Kidney tubule cell (primary cell): ENCODE measurements at regions not wholly inside any gene's neighbourhood (a gene's known extent, or its start where the extent isn't known, plus 50 kb on each side); places are given as distances from the start of the nearest gene placed in this dataset.
"Not testable (repeated sequence)": the region's sequence is repeated elsewhere in the genome, so short reads cannot be mapped to it uniquely, and the experiment has no call there.

ENCODE experiments used
- DNase-seq: peaks from one replicate; pipeline ENCODE4 v3.0.0-alpha.2; 2018; ENCODE audit warnings: low spot score

DNA sequence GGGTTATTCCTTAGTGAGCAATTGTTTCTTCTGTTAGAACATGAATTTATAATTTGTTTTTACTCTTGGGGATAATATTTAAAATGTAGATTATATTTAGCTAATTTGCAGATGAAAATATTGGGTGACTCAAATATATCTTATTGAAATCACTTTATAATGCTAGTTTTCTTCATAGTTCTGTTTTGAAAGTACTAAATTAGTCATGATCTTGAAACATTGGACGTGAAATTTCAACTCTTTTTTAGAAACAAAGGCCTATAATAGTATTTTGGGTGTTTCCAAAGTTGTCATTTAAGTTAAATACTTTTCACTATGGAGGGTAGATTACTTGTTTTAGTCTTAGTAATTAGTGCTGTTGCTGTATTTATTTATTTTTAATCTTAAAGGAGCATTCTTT is 250.9 kb downstream of the UTRN start:
- no peak for DNase-seq

DNA sequence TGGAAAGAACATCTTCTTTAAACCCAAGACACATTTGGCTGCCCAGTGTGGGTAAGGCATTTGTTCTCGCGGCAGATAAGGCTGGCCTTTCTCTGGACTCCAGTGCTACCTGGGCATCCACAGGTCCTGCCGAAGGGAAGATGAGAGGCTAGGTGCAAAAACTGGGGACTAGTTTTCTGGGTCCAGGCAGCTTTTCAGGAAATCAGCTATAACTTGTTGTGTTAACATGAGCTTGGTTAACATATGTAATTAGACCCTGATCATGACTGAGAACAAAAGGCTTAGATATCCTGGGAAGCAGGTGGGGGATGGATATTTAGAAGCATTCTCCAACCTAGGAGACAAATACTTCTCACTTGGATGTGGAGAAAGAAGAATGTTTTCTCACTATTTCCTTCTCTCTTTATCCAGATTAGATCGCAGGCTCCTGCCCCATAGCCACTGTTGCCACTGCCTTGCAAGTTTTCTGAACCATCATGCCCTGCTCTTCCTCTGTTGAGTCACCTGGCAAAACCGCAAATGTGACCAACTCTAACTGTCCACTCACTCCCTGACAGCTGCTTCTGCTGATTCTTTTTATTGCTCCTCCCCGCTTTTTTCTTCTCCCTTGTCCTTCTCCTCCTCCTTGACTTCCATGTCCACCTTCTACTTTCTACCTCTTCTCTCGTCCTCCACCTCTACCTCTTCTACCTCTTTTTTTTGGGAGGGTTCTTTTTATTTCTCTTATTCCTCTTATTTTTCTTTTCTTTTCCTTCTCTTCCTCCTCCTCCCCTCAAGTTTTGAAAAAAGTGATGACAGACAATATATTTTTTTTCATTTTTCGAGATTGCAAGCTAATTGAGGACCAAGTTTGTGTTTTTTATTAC is 258.1 kb downstream of the UTRN start:
- peak; percentile 31 for DNase-seq

DNA sequence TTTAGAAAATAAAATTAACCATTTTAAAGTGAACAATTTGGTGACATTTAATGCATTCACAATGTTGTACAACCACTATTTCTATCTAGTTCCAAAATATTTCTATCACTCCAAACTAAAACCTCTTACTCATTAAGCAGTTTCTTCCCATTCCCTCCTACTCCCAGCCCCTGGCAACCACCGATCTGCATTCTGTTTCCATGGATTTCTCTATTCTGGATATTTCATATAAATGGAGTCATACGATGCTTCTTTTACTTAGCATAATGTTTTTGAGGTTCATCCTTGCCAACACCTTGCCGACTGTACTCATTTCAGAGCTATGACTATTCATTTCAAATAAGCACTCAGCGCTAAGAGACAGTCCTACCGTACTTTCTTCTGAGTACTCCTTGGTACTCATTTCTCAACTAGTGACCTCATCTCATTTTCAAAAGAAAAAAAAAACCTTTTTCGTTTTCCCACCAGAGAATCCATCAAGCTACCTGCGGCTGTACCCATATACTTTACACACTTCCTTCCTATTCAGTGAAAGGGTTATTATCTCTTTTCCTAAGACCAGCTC is 259.2 kb downstream of the UTRN start:
- no peak for DNase-seq

DNA sequence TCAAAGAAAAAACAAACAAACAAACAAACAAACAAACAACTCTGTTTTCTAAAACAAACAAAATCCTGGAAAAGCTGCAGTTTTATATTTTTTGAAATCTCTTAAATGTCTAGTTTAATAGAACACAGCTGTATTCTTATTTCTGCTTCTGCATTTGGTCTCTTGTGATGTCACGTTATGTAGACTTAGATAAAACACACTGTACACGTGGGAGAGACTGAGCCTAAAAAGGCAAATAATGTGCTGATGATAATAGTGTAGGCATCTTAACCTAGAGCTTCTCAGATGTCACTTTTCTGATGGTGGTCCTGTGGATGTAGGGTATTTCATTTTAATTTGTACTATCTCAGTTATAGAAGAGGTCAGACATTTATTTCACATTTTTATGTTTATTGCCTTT is 261.7 kb downstream of the UTRN start:
- no peak for DNase-seq

DNA sequence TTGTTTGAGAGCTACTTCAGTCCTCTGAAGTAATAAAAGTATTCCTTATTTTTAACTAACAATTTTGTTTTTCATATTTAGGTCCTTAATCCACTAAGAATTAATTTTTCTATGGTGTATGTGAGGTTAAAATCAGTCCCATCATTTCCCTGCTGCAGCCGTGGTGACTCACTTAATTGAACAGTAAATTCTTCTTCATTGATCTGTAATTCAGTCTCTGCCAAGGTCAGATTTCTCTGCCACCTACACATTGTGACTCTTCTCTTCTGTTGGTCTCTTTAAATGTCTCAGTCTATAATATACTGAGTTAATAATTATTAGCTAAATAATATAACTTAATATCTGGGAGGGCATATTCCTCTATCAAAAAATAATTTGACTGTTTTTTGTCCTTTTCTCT is 262.3 kb downstream of the UTRN start:
- no peak for DNase-seq

DNA sequence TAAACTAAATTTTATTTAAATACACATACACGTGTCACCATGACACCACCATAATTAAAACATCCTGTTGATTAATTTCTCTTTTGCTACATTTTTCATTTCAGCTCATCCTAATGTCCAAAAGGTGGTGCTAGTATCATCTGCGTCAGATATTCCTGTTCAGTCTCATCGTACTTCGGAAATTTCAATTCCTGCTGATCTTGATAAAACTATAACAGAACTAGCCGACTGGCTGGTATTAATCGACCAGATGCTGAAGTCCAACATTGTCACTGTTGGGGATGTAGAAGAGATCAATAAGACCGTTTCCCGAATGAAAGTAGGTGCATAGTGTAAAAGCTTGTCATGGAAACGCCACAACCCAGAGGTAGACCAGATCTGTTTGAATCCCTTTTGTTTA is 263.4 kb downstream of the UTRN start:
- no peak for DNase-seq

DNA sequence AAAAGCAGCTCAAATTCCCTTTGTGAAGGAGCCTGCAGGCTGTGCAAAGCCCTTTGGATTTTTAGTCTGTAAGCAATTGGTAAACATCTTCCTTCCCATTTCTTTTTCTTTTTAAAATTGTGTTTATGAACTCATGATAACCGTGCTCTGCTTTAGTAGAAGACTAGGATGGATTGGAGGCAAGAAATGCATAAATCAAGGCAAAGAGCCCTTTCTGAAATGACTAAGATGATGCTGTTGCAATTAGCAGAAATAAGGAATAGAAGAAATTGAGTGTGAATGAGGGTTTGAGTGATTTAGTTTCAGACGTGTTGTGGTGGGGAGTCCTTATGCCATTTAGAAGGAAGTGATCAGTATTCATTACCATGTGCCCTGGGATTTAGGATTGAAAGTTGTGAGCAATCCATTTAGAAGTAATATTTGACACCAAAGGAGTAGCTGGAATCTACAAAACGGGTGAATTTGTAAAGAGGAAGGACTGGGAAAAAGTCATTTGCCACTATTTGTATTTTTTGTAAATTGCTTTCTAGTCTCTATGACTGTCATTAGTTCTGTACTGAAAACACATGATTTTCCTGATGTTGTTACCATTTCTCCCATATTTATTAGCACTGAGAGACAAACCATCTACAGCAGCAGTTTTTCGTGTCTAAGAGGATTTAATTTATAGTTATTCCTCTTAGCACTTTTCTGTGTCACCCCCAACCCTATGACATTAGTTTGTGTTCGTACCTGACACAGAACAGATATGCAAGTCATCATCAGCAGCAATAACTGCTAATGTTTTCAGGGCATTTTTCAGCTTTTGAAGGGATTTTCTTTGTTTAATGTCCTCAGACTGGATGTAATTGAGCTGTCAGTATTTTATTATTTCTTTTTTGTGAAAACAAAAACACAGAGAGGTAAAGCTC is 265.0 kb downstream of the UTRN start:
- no peak for DNase-seq

DNA sequence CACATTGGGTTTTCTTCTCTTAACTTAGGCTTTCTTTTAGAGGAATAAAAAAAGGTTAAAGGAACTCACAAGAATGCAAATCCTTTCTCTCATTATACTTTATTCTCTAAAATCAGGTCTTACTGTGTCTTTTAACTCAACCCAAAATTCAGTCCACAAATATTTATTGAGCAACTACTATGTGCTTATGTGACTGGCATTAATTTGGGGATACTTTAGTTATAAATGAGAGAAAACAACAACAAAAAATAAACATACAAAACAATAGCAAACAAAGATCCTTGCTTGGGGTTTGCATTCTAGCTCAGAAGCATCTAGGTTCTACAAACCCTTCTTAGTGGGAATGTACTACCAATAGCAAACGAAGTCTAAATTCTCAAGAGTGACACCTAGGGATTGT is 266.2 kb downstream of the UTRN start:
- no peak for DNase-seq

DNA sequence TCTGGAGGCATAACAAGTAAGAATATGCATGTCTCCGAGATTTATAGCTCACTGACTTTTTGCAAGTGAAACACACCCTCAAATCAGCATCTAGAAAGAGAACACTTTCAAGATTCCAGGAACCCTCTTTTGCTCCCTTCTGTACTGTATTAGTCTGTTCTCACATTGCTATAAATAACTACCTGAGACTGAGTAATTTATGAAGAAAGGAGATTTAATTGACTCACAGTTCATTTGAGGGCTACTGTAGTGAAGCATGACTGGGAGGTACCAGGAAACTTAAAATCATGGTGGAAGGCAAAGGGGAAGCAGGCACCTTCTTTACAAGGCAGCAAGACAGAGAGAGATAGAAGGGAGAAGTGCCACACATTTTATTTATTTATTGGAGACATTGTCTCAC is 269.9 kb downstream of the UTRN start:
- DNase-seq = peak; percentile 33

DNA sequence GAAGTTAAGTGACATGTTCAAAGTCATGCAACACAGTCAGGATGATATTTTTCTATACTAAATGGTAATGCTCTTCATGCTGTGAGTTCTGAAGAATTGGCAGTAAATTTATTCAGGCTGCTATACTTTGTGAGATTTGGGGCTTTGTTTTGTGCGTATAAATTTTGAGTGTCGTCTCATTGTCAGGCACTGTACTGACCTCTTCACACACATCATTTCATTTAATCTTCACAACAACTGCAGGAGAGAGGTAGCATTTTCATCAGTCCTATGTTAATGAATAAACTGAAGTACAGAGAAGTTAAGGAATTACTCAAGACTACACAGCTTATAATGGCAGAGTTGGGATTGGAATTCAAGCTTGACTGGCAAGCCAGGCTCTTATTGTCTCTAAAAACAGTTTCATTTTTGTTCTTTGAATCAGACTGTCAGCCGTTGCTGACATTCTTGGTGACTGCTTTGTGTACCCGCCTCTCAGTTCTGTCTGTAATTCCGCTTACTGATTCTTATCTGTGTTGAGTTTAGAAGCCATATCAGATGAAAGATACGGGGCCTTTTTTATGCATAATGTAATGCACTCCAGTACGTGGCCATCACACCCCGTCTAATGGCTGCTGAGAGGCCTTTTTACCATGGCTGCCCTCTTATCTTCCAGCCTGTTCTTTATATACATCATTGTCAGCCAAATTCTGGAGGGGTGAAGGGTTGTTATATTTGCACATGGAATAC is 274.9 kb downstream of the UTRN start:
- peak; percentile 54 for DNase-seq

DNA sequence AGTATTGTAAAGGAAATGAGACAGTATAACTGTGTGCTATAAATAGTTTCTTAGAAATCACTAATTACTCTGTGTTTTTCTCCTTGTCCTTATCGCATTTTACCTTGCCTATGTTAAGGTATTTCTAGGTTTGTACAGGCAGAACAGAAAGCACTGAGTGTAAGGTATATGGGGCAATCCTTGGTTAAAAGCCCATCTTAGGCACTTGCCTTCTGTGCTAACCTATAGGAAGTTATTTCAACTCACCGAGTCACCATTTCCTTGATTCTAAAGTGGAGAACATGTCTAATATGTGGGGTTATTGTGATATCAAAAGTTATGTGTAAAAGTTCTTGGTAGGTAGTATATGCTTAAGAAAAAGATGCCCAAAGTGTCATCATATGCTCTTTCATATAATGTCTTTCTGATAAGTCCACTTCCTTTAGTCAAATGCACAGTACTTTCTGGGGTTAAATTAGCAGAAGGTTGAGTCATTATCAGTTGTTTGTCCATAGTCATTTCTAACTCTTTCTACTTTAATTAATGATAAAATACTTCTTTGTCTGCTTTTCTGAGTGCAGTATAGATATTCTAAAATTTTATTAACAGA is 276.4 kb downstream of the UTRN start:
- DNase-seq = no peak

DNA sequence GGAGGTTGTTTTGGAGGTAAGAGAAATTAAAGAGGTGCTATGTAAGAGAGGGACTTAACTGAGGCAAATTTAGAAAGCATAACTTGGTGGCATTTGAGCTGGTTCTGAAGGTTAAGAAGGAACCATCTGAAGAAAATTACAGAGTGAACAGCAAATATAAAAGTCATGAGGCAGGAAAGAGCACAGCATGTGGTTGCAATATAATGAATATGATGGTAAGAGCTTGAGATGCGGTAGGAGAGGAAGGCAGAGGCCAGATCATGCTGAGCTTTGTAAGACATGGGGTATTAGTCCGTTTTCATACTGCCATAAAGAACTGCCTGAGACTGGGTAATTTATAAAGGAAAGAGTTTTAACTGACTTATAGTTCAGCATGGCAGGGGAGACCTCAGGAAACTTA is 279.1 kb downstream of the UTRN start:
- DNase-seq = no peak

DNA sequence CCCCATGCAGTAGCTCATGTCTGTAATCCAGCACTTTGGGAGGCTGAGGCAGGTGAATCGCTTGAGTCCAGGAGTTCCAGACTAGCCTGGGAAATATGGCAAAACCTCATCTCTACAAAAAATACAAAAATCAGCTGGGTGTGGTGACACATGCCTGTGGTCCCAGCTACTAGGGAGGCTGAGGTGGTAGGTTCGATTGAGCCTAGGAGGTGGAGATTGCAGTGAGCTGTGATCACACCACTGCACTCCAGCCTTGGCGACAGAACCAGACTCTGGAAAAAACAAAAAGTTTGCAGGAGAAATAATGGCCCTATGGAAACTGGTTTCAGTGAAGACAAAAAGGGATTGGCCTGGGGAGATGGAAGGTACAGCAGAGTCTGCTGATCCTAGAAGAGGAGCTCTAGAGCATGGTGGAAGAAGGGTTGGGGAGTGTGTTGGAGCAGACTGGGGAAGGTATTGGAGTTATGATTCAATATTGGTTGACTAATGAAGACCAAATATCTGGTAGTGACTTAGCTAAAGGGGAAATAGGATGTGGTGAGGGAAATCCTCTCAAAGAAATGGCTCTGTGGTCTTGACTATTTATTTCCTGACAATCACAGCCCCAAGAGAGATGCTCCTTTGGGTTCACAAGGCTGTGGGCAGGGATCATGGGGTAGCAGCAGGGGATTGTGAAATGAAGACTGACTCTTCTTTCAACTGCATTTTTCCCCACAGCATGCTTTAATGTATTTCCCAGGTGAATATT is 281.9 kb downstream of the UTRN start:
- peak; percentile 4 for DNase-seq

DNA sequence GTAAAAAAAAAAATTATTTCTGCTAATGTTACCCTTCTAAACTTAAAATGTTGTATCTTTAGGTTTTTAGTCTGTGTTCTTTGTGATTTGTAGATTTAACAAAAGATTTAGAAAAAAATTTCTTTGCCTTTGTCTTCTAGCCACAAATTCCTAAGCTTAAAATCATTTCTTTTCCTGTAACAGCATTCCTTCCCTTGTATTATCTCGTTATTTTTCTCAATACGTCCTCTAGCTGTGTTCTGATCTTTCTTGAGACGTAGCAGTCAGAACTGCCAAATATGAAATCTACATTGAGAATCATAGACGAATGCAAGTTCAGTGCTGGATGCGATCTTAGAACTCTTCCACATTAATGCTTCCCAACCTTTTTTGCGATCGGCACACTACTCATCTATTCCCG is 283.1 kb downstream of the UTRN start:
- no peak for DNase-seq

DNA sequence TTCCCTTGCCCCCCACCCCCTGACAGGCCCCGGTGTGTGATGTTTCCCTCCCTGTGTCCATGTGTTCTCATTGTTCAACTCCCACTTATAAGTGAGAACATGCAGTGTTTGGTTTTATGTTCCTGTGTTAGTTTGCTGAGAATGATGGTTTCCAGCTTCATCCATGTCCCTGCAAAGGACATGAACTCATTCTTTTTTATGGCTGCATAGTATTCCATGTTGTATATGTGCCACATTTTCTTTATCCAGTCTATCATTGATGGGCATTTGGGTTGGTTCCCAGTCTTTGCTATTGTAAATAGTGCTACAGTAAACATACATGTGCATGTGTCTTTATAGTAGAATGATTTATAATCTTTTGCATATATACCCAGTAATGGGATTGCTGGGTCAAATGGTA is 287.4 kb downstream of the UTRN start:
- DNase-seq = not testable (repeated sequence)

DNA sequence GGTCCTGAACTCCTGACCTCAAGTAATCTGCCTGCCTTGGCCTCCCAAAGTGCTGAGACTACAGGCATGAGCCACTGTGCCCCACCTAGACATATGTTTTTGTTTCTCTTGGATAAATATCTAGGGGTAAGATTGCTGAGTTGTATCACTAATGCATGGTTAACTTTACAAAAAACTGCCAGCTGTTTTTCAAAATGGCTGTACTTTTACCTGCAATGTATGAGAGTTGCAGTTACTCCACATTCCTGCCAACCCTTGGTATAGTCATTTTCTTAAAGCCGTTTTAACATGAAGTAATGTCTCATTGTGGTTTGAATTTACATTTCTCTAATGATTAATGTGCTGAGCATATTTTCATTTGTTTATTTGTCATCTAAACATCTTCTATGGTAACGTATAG is 289.7 kb downstream of the UTRN start:
- DNase-seq = no peak

DNA sequence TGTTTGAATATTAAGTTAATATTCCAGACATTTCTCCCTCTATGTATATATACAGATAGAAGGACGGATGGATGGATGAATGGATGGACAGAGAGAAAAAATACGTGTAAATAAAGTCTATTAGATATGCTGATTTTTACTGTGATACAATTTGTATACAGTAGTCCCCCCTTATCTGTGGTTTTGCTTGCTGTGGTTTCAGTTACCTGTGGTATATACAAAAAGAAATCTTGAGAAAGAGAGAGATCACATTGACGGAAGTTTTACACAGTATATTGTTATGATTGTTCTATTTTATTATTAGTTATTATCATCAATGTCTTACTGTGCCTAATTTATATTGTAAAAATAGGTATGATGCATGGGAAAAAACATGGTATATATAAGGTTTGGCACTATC is 290.2 kb downstream of the UTRN start:
- no peak for DNase-seq

DNA sequence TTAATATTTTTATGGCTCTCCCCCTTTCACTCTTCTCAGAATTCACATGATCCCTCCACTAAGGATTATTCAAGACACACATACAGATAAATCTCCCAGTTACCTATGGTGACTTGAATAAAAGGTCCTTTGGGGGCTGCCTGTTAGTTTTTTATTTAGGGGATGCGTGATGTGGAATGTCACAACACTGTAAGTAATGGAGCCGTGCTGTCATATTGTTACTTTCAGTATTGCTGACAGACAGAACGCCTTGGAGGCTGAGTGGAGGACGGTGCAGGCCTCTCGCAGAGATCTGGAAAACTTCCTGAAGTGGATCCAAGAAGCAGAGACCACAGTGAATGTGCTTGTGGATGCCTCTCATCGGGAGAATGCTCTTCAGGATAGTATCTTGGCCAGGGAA is 291.7 kb downstream of the UTRN start:
- no peak for DNase-seq

DNA sequence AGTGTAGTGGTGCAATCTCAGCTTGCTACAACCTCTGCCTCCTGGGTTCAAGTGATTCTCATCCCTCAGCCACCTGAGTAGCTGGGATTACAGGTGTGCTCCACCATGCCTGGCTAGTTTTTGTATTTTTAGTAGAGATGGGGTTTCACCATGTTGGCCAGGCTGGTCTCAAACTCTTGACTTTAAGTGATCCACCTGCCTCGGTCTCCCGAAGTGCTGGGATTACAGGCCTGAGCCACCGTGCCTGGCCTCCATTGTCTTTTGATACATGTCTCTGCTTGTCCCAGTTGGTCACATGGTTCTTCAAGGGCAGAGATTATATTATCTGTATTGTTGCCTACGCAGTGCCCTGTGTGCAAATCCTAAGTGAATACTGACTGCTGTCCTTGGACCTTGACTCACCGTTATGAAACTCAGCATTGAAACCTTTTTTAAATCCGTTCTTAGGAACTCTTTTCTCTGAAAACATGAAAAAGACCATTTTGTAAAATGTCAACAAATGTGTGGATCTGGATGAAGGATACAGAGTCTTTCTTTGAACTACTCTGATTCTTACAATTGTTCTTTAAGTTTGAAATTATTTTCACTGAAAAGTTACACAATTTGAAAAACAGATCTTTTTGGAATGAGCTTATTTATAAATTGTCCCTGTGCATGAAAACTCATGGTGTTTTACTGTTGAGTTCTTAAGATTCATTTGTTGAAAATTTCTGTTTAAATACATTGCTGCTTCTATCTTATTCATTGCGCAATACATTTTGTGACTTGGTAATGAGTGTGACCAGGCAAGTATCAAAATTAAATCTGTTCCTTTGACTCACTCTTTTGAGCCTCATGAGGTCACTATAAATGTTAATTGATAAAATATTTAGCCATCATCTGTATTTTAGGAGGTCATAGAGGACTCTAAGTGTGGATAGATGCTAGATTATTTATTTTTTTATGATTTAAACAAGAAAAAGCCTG is 293.5 kb downstream of the UTRN start:
- DNase-seq = no peak

DNA sequence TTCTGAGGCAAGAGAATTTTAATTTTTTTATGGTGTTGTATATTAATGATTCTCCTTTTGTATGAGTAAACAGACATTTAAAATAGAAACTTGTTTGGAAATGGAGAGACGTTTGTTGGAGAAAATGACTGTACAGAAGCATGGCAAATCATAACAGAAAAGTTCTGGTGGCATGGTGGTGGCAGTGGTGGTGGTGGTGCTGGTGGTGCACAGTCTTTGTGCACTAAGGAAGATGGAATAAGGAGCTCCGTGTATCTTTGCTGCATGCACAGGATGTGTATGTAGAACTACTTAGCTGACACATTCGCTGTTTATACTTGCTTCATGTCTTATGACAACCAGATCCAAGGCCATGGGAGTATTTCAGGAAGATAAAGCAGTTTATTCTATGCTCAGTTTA is 294.9 kb downstream of the UTRN start:
- no peak for DNase-seq
